Ascending aorta (tissue), 2 donors: ENCODE measurements at regions not wholly inside any gene's neighbourhood (a gene's known extent, or its start where the extent isn't known, plus 50 kb on each side); places are given as distances from the start of the nearest gene placed in this dataset.

Experiments
- DNase-seq, 2 donors: peaks; one replicate each; pipeline ENCODE4 v3.0.0-alpha.2; 2019; ENCODE audit warnings: low spot score in 2 of 2
- H3K27ac ChIP-seq, 2 donors: fragments of 200-600 bp; sonication (generic); one replicate each; pipeline ENCODE4 v1.5.1; 2016 to 2017; ENCODE audit warnings: mild to moderate bottlenecking in 1 of 2
- H3K27me3 ChIP-seq: fragments of 200-600 bp; sonication (generic); one replicate; pipeline ENCODE4 v1.5.1; 2017
- H3K36me3 ChIP-seq, 2 donors: fragments of 200-600 bp; sonication (generic); one replicate each; pipeline ENCODE4 v1.5.1; 2016
- H3K4me1 ChIP-seq, 2 donors: fragments of 200-600 bp; sonication (generic); one replicate each; pipeline ENCODE4 v1.5.1; 2016 to 2017; ENCODE audit warnings: mild to moderate bottlenecking in 1 of 2
- H3K4me3 ChIP-seq, 2 donors: fragments of 200-600 bp; sonication (generic); one replicate each; pipeline ENCODE4 v1.5.1; 2016 to 2017; ENCODE audit warnings: mild to moderate bottlenecking in 1 of 2
- H3K9me3 ChIP-seq, 2 donors: fragments of 200-600 bp; sonication (generic); one replicate each; pipeline ENCODE4 v1.5.1; 2016
- CTCF ChIP-seq, 3 experiments: fragments of 200-600 bp in 2 of 3; fragments of 450-650 bp in 1 of 3; sonication (generic) in 2 of 3; IDR thresholded peaks; one replicate each; pipeline ENCODE4 v1.5.1; 2016 to 2019; ENCODE audit warnings: antibody characterized with exemption in 3 of 3, mild to moderate bottlenecking in 1 of 3, moderate library complexity in 1 of 3
- intact Hi-C: fragments of 100-400 bp; cut with DNase I; formaldehyde crosslinking; loops from one replicate; pipeline ENCODE4 v1.15.1; 2023

- Histone ChIP-seq H3K36me3 (no peaks in the 10 kb centered on the region), H3K4me3 (no peak overlapping the region), H3K27ac (no peak overlapping the region), H3K9me3 (no peaks in the 10 kb centered on the region), H3K4me1 (no peaks in the 10 kb centered on the region), H3K27me3 (no peaks in the 10 kb centered on the region)
- intact Hi-C loops, result no loop called here
- TF ChIP-seq CTCF (IDR thresholded peaks at IDR 0.05), result no peak
- DNase-seq, result no peak
Measured at GRCh38 chr7:148939128-148939755, 55.2 kb upstream of the EZH2 start.

GRCh38 chr7:148935451-148935850 is 51.4 kb upstream of the EZH2 start:
- H3K4me3 ChIP-seq, result no peak overlapping the region
- H3K27ac ChIP-seq, result no peak overlapping the region
- no peak for TF ChIP-seq CTCF (IDR thresholded peaks at IDR 0.05)
- H3K27me3 ChIP-seq, result no peaks in the 10 kb centered on the region
- no peaks in the 10 kb centered on the region for H3K36me3 ChIP-seq
- DNase-seq, result no peak
- intact Hi-C loops, result no loop called here
- H3K4me1 ChIP-seq, result no peaks in the 10 kb centered on the region
- H3K9me3 ChIP-seq, result no peaks in the 10 kb centered on the region
